ENCODE measurements at regions not wholly inside any gene's neighbourhood (a gene's known extent, or its start where the extent isn't known, plus 50 kb on each side); places are given as distances from the start of the nearest gene placed in this dataset.

DNA sequence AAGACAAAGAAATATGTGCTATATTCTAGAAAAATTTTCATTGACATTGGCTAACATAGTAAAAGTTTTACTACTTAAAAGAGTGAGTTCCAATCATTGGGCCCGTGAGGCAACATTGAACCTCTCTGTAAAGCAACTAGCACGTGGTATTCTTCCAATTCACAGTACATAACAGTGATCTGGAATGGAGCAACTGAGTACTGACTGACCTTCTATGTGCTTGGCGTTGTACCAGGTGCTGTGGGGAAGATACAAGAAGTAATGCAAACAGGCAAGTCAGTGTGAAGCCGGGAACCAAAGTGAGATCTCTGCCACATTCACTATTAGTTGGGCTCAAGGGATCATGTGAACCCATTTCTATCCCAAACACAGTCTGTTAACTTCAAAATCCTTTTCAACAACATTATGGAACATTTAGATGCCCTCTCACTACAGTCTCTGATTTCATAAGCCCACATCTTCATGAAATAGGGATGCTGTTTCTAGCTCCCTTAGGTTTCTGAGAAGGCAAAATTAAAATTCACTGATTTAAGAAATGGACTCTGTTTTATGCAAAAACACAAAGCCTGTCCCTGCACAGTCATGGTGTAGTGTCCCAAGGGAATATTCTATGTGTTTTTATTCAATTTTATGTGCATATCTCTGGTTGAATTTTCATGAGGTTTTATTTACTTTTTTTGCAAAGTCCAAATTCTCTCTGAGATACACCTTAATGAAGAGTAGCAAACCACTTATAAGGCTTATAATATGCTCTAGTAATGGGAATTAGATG lies 61.8 kb upstream of the NCAM1 start:
- TF ChIP-seq, protein P1, sequence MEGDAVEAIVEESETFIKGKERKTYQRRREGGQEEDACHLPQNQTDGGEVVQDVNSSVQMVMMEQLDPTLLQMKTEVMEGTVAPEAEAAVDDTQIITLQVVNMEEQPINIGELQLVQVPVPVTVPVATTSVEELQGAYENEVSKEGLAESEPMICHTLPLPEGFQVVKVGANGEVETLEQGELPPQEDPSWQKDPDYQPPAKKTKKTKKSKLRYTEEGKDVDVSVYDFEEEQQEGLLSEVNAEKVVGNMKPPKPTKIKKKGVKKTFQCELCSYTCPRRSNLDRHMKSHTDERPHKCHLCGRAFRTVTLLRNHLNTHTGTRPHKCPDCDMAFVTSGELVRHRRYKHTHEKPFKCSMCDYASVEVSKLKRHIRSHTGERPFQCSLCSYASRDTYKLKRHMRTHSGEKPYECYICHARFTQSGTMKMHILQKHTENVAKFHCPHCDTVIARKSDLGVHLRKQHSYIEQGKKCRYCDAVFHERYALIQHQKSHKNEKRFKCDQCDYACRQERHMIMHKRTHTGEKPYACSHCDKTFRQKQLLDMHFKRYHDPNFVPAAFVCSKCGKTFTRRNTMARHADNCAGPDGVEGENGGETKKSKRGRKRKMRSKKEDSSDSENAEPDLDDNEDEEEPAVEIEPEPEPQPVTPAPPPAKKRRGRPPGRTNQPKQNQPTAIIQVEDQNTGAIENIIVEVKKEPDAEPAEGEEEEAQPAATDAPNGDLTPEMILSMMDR (IDR thresholded peaks at IDR 0.05; ENCODE audit: extremely low read depth, low read depth, low read length): no peak
- no peak overlapping the region for H3K4me2 ChIP-seq (ENCODE audit: insufficient read depth, low read length)
- H3K36me3 ChIP-seq (ENCODE audit: insufficient read depth, low read length): no peaks in the 10 kb centered on the region
- H3K79me2 ChIP-seq (ENCODE audit: insufficient read depth, low read length): no peaks in the 10 kb centered on the region
- H3K4me1 ChIP-seq (ENCODE audit: insufficient read depth, low read length): no peaks in the 10 kb centered on the region
- H2AFZ ChIP-seq (ENCODE audit: low read length): no peak overlapping the region
- no peak for DNase-seq (ENCODE audit: insufficient read length, low spot score, missing footprints)
- H3K27ac ChIP-seq (ENCODE audit: low read depth, low read length): no peak overlapping the region
- no peaks in the 10 kb centered on the region for H4K20me1 ChIP-seq (ENCODE audit: insufficient read depth, low read length)
- H3K4me3 ChIP-seq (ENCODE audit: insufficient read depth, low read length): no peak overlapping the region
- H3K9me3 ChIP-seq (ENCODE audit: low read depth, low read length): no peaks in the 10 kb centered on the region
- no peaks in the 10 kb centered on the region for H3K27me3 ChIP-seq (ENCODE audit: insufficient read depth, low read length)

DNA sequence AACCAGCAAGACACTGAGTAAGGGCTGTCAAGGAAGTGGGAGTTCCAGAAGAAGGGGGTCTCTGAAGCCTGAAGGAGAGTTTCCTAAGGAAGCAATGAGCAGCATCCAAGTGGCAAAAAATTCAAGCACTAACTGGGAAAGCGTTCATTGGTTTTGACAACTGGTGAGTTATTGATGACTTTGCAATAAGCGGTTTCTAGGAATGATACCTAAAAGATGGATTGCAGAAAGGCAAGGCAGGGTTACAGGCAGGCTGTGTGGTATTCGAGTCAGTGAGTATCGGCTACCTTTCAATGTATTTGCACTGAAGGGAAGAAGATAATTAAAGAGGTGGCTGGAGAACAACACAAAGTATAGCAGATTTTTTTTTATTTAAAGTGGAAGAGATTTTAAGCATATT lies 59.3 kb upstream of the NCAM1 start:
- Histone ChIP-seq H3K79me2 (ENCODE audit: insufficient read depth, low read length) (no peaks in the 10 kb centered on the region), H3K27me3 (ENCODE audit: insufficient read depth, low read length) (no peaks in the 10 kb centered on the region), H3K9me3 (ENCODE audit: low read depth, low read length) (no peaks in the 10 kb centered on the region), H3K4me1 (ENCODE audit: insufficient read depth, low read length) (no peaks in the 10 kb centered on the region), H3K36me3 (ENCODE audit: insufficient read depth, low read length) (no peaks in the 10 kb centered on the region), H3K27ac (ENCODE audit: low read depth, low read length) (no peak overlapping the region), H3K4me3 (ENCODE audit: insufficient read depth, low read length) (no peak overlapping the region), H4K20me1 (ENCODE audit: insufficient read depth, low read length) (no peaks in the 10 kb centered on the region), H3K4me2 (ENCODE audit: insufficient read depth, low read length) (no peak overlapping the region), H2AFZ (ENCODE audit: low read length) (no peak overlapping the region)
- TF ChIP-seq, protein P1 (IDR thresholded peaks at IDR 0.05; ENCODE audit: extremely low read depth, low read depth, low read length): no peak
- no peak for DNase-seq (ENCODE audit: insufficient read length, low spot score, missing footprints)

DNA sequence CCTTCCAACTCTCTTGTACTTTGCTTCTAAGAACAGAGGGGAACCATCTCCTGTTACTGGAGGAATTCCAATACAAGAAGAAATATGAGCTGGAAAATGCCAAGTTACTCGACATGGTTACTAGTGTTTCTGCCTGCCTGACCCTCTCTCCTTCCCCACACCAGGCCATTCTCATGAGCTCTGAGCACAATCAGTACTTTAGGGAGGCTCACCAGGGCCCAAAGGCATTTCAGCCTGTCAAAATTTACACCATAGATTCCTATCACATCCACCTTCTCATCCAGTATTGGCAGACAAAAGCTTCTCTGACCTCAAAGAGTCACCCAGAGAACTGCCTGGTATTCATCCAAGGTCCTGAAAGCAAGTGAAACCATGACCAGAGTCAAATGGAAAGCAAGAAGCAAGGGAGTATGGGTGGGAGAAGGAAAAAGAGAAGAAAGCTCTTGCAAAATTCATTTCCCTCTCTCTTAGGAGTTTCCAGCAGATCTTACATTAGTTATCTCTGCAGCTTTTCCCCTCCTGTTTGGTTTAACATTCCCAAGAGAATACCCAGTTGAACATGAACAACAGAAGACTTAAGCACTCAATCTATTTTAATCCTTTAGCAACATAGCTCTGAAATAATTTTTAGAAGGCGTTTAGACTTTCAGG lies 58.7 kb upstream of the NCAM1 start:
- Histone ChIP-seq H3K79me2 (ENCODE audit: insufficient read depth, low read length) (no peaks in the 10 kb centered on the region), H4K20me1 (ENCODE audit: insufficient read depth, low read length) (no peaks in the 10 kb centered on the region), H3K9me3 (ENCODE audit: low read depth, low read length) (no peaks in the 10 kb centered on the region), H3K36me3 (ENCODE audit: insufficient read depth, low read length) (no peaks in the 10 kb centered on the region), H3K27me3 (ENCODE audit: insufficient read depth, low read length) (no peaks in the 10 kb centered on the region), H3K4me2 (ENCODE audit: insufficient read depth, low read length) (no peak overlapping the region), H3K4me3 (ENCODE audit: insufficient read depth, low read length) (no peak overlapping the region), H3K27ac (ENCODE audit: low read depth, low read length) (no peak overlapping the region), H2AFZ (ENCODE audit: low read length) (no peak overlapping the region), H3K4me1 (ENCODE audit: insufficient read depth, low read length) (no peaks in the 10 kb centered on the region)
- DNase-seq (ENCODE audit: insufficient read length, low spot score, missing footprints): no peak
- TF ChIP-seq, protein P1 (IDR thresholded peaks at IDR 0.05; ENCODE audit: extremely low read depth, low read depth, low read length): no peak

DNA sequence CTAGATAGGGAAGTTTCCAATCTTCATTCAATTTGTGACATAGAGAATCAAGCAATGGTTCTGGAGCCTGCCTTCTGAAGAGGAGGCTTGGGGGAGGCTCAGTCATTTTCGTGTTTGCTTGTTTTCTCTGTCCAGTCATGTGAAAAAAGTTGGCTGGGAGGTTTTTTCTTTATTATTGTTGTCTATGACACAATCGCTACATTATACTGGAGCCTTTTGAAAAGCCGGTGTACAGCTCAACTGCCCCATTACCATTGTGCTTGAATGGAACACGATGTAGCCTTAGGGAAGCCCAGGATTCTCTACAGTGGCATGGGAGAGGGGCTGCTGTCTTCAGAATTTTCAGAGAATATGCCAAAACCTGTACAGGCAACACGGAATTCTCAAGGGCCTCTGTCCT lies 57.9 kb upstream of the NCAM1 start:
- no peaks in the 10 kb centered on the region for H3K36me3 ChIP-seq (ENCODE audit: insufficient read depth, low read length)
- H3K27me3 ChIP-seq (ENCODE audit: insufficient read depth, low read length): no peaks in the 10 kb centered on the region
- no peaks in the 10 kb centered on the region for H4K20me1 ChIP-seq (ENCODE audit: insufficient read depth, low read length)
- H3K79me2 ChIP-seq (ENCODE audit: insufficient read depth, low read length): no peaks in the 10 kb centered on the region
- no peaks in the 10 kb centered on the region for H3K4me1 ChIP-seq (ENCODE audit: insufficient read depth, low read length)
- H3K4me3 ChIP-seq (ENCODE audit: insufficient read depth, low read length): no peak overlapping the region
- no peak overlapping the region for H2AFZ ChIP-seq (ENCODE audit: low read length)
- H3K4me2 ChIP-seq (ENCODE audit: insufficient read depth, low read length): no peak overlapping the region
- TF ChIP-seq, protein P1 (IDR thresholded peaks at IDR 0.05; ENCODE audit: extremely low read depth, low read depth, low read length): no peak
- H3K9me3 ChIP-seq (ENCODE audit: low read depth, low read length): no peaks in the 10 kb centered on the region
- no peak for DNase-seq (ENCODE audit: insufficient read length, low spot score, missing footprints)
- H3K27ac ChIP-seq (ENCODE audit: low read depth, low read length): no peak overlapping the region

Measured in osteoblast (primary cell).